GM12878 (cell line): ENCODE measurements at regions not wholly inside any gene's neighbourhood (a gene's known extent, or its start where the extent isn't known, plus 50 kb on each side); places are given as distances from the start of the nearest gene placed in this dataset.

Experiments
- ATAC-seq: fragments of 200-7000 bp; cut with Tn5 transposase; 3 replicates; pipeline ENCODE4 v1.9.1; 2020; ENCODE audit warnings: mild to moderate bottlenecking, moderate library complexity
- BruUV-seq: library from RNA; stranded (reverse); fragments of 400-500 nt; replicated peaks from 2 replicates; lab custom pipeline; 2021; lab: Mats Ljungman, UMichigan
- CTCF ChIA-PET: fragments of 300-600 bp; sonication (Branson Sonifier 250); formaldehyde crosslinking; extraction: SDS; loops from one replicate; lab custom pipeline; 2021; ENCODE audit warnings: inconsistent platforms; lab: Yijun Ruan, JAX
- POLR2A ChIA-PET: fragments of 350-600 bp; formaldehyde crosslinking; extraction: SDS; loops from one replicate; lab custom pipeline; 2021; ENCODE audit warnings: inconsistent platforms; lab: Charles Lee
- RAD21 ChIA-PET: fragments of 300-600 bp; sonication (Branson Sonifier 250); formaldehyde crosslinking; loops from one replicate; lab custom pipeline; 2023; ENCODE audit warnings: antibody characterized with exemption; ENCODE audit not compliant: unreplicated experiment; lab: Charles Lee
- SMC1A ChIA-PET: fragments of 300-600 bp; sonication (Branson Sonifier 250); formaldehyde crosslinking; loops from one replicate; lab custom pipeline; 2023; ENCODE audit not compliant: unreplicated experiment, uncharacterized antibody; lab: Charles Lee
- DNase-seq: peaks from one replicate; pipeline ENCODE4 v3.0.0-alpha.2; 2011; ENCODE audit warnings: low read depth, low spot score
- FAIRE-seq: peaks from 3 replicates; lab custom pipeline; 2011; peaks lifted over from hg19 to GRCh38; lab: Jason Lieb, UNC
- H2AFZ ChIP-seq: 2 replicates; pipeline ENCODE4 v1.6.0; 2011; ENCODE audit warnings: low read depth, low read length, control low read depth; ENCODE audit not compliant: control insufficient read depth
- H3K27ac ChIP-seq: 2 replicates; pipeline ENCODE4 v1.5.1; 2011; ENCODE audit warnings: control low read depth; ENCODE audit not compliant: control insufficient read depth, insufficient read depth
- H3K27me3 ChIP-seq, 2 experiments: replicated peaks in 1 of 2; 2 replicates each; pipeline versions ENCODE4 v1.6.0 to v1.6.1; 2011; ENCODE audit warnings: low read length in 1 of 2; ENCODE audit not compliant: control insufficient read depth in 2 of 2, insufficient read depth in 2 of 2
- H3K36me3 ChIP-seq, 2 experiments: 2 replicates each; pipeline ENCODE4 v1.5.1; 2011; ENCODE audit warnings: low read length in 1 of 2; ENCODE audit not compliant: control insufficient read depth in 2 of 2, insufficient read depth in 2 of 2
- H3K4me1 ChIP-seq: 2 replicates; pipeline ENCODE4 v1.6.1; 2011; ENCODE audit warnings: mild to moderate bottlenecking, low read length, moderate library complexity, mixed read lengths; ENCODE audit not compliant: control insufficient read depth, insufficient read depth
- H3K4me2 ChIP-seq: 2 replicates; pipeline ENCODE4 v1.6.0; 2011; ENCODE audit warnings: control low read depth; ENCODE audit not compliant: control insufficient read depth, insufficient read depth
- H3K4me3 ChIP-seq: fragments of 200-600 bp; sonication (generic); 2 replicates; pipeline ENCODE4 v1.5.1; 2016
- H3K79me2 ChIP-seq: 2 replicates; pipeline ENCODE4 v1.6.0; 2011; ENCODE audit warnings: low read length; ENCODE audit not compliant: control insufficient read depth, insufficient read depth
- H3K9ac ChIP-seq: 2 replicates; pipeline ENCODE4 v1.8.0; 2011; ENCODE audit warnings: low read length, control low read depth, mixed read lengths; ENCODE audit not compliant: control insufficient read depth, insufficient read depth
- H3K9me3 ChIP-seq: replicated peaks from 3 replicates; pipeline ENCODE4 v1.5.1; 2011; ENCODE audit warnings: mild to moderate bottlenecking, low read length; ENCODE audit not compliant: control insufficient read depth, insufficient read depth
- H4K20me1 ChIP-seq: 2 replicates; pipeline ENCODE4 v1.6.0; 2011; ENCODE audit not compliant: control insufficient read depth, insufficient read depth
- ATF2 ChIP-seq: IDR thresholded peaks from 2 replicates; pipeline ENCODE4 v1.6.1; 2012; ENCODE audit warnings: low read length, inconsistent platforms
- ATF7 ChIP-seq: fragments of 450-650 bp; IDR thresholded peaks from 2 replicates; pipeline ENCODE4 v1.6.1; 2016; ENCODE audit warnings: low read depth, mild to moderate bottlenecking
- CUX1 ChIP-seq: IDR thresholded peaks from 2 replicates; pipeline ENCODE4 v1.6.1; 2012; ENCODE audit warnings: improper control_type of control experiment, low read depth, low read length; ENCODE audit not compliant: insufficient replicate concordance
- IKZF2 ChIP-seq, 2 experiments: fragments of 450-650 bp; IDR thresholded peaks; 2 replicates each; pipeline ENCODE4 v1.6.1; 2017; ENCODE audit warnings: mild to moderate bottlenecking in 2 of 2, moderate library complexity in 2 of 2
- NBN ChIP-seq: fragments of 450-650 bp; IDR thresholded peaks from 2 replicates; pipeline ENCODE4 v1.6.1; 2016
- NKRF ChIP-seq: fragments of 450-650 bp; conservative IDR thresholded peaks from 2 replicates; pipeline ENCODE4 v1.6.1; 2017; ENCODE audit warnings: mild to moderate bottlenecking, moderate library complexity
- NRF1 ChIP-seq: conservative IDR thresholded peaks from 2 replicates; pipeline ENCODE4 v1.6.1; 2011; ENCODE audit warnings: mild to moderate bottlenecking, low read depth, low read length, improper control_type of control experiment
- RAD51 ChIP-seq: fragments of 450-650 bp; IDR thresholded peaks from 2 replicates; pipeline ENCODE4 v1.6.1; 2016; ENCODE audit warnings: moderate library complexity, mild to moderate bottlenecking, inconsistent platforms
- SMAD5 ChIP-seq: IDR thresholded peaks from 2 replicates; pipeline ENCODE4 v1.6.1; 2016; ENCODE audit warnings: antibody characterized with exemption, low read depth
- TAF1 ChIP-seq: IDR thresholded peaks from 2 replicates; pipeline ENCODE4 v1.6.1; 2011; ENCODE audit warnings: mild to moderate bottlenecking, low read depth, low read length, borderline replicate concordance
- WRNIP1 ChIP-seq: IDR thresholded peaks from 2 replicates; pipeline ENCODE4 v1.6.1; 2011; ENCODE audit warnings: low read depth, low read length, improper control_type of control experiment, borderline replicate concordance
- whole genome bisulfite sequencing: methylation state at CpG from one replicate; pipeline ENCODE4 v1.1.6; 2016; ENCODE audit warnings: low lambda C conversion rate; ENCODE audit not compliant: insufficient replicate concordance, insufficient coverage; ENCODE audit errors: missing lambda C conversion rate; 5-methylcytosine and 5-hydroxymethylcytosine counted together
- in situ Hi-C: fragments of 300-500 bp; cut with MboI; formaldehyde crosslinking; loops from 9 replicates; pipeline ENCODE4 v1.14.3; 2018; ENCODE audit warnings: mixed read lengths
- intact Hi-C: fragments of 100-400 bp; cut with micrococcal nuclease; formaldehyde crosslinking; loops from one replicate; pipeline ENCODE4 v1.14.2; 2022; ENCODE audit not compliant: unreplicated experiment

GRCh38 chr12:115758877-115759620 is 518.4 kb downstream of the MED13L start (continued):
- TF ChIP-seq CUX1 (no peak), NBN (no peak), ATF7 (no peak)
- TF ChIP-seq, all 136 proteins: peak for 0

- in situ Hi-C loops = no loop called here
- no peak for DNase-seq
Measured at GRCh38 chr12:115758183-115758582, 519.3 kb downstream of the MED13L start.

More at GRCh38 chr12:115758183-115758582, 519.3 kb downstream of the MED13L start:
- TF ChIP-seq WRNIP1 (no peak), RAD51 (no peak), TAF1 (no peak), NRF1 (no peak), ATF2 (no peak), IKZF2 (IDR thresholded peaks at IDR 0.05) (no peak), SMAD5 (no peak), NKRF (no peak)
- no TSS peak for BruUV-seq
- ChIA-PET RAD21 (no interaction called here), POLR2A (no interaction called here), SMC1A (no interaction called here), CTCF (interaction anchor here (0.8 to 1.3 kb wide), 3 partner anchors 1096 to 1778 kb away, joined by 3 to 5 read pairs (median 4); no protein-coding TSS in a partner anchor)
- Histone ChIP-seq H3K9me3 (no peaks in the 10 kb centered on the region), H3K9ac (no peak overlapping the region), H3K4me1 (no peaks in the 10 kb centered on the region), H3K36me3 (no peaks in the 10 kb centered on the region), H3K27me3 (no peaks in the 10 kb centered on the region; a peak in 1 of 4 replicates), H3K79me2 (no peaks in the 10 kb centered on the region), H4K20me1 (no peaks in the 10 kb centered on the region), H3K4me3 (no peak overlapping the region), H3K4me2 (no peak overlapping the region), H3K27ac (no peak overlapping the region), H2AFZ (no peak overlapping the region)
- intact Hi-C loops = no loop called here
- ATAC-seq (no peak), FAIRE-seq (no peak)
- WGBS = 31% methylated on average over 5 of the region's 5 CpGs
